ENCODE measurements at regions not wholly inside any gene's neighbourhood (a gene's known extent, or its start where the extent isn't known, plus 50 kb on each side); places are given as distances from the start of the nearest gene placed in this dataset.

GRCh38 chr3:20511863-20512505, 326.0 kb upstream of the SGO1 start:
- H3K4me3 ChIP-seq = no peak overlapping the region
- WGBS (ENCODE audit: missing lambda C conversion rate) = 0% methylated on average over 4 of the region's 4 CpGs
- no peaks in the 10 kb centered on the region for H3K4me1 ChIP-seq
- DNase-seq (ENCODE audit: low read depth in 1 of 2, low spot score in 1 of 2) = peak; percentile 9 to 49
- no peak overlapping the region for H3K27ac ChIP-seq
- no peaks in the 10 kb centered on the region for H3K9me3 ChIP-seq
- ATAC-seq = peak; percentile 76 to 95
- CTCF ChIA-PET = interaction anchor here (0.7 to 2.3 kb wide), 5 partner anchors 9 to 1382 kb away, joined by 3 to 9 read pairs (median 3); no protein-coding TSS in a partner anchor
- POLR2A ChIA-PET = no interaction called here
- peak; percentile 68 to 80 for TF ChIP-seq RAD21 (conservative IDR thresholded peaks at IDR 0.05 in 1 of 2, IDR thresholded peaks at IDR 0.05 in 1 of 2)
- TF ChIP-seq SMC3 (IDR thresholded peaks at IDR 0.05) = peak; percentile 39; the same call in 2 of the 3 replicates
- peak; percentile 55 for TF ChIP-seq CTCF (IDR thresholded peaks at IDR 0.05)
- no peak for TF ChIP-seq MAFK (IDR thresholded peaks at IDR 0.05; ENCODE audit: partially characterized antibody)
- H3K4me2 ChIP-seq = no peak overlapping the region
- no peak for FAIRE-seq

GRCh38 chr3:20510396-20510795, 324.4 kb upstream of the SGO1 start:
- no peak for DNase-seq (ENCODE audit: low read depth in 1 of 2, low spot score in 1 of 2)
- Histone ChIP-seq H3K4me2 (no peak overlapping the region), H3K4me3 (no peak overlapping the region), H3K4me1 (no peaks in the 10 kb centered on the region), H3K27ac (no peak overlapping the region), H3K9me3 (no peaks in the 10 kb centered on the region)
- no peak for TF ChIP-seq KDM5A (IDR thresholded peaks at IDR 0.05)
- TF ChIP-seq FOXS1 (CRISPR knock-in tag; IDR thresholded peaks at IDR 0.05) = no peak
- no peak for TF ChIP-seq POLR2A (IDR thresholded peaks at IDR 0.05; ENCODE audit: low read length)
- TF ChIP-seq CBX8 (IDR thresholded peaks at IDR 0.05) = no peak
- no peak for TF ChIP-seq CTCF (IDR thresholded peaks at IDR 0.05)
- TF ChIP-seq BHLHE40 (IDR thresholded peaks at IDR 0.05; ENCODE audit: low read depth, low read length) = no peak
- TF ChIP-seq ESRRA (IDR thresholded peaks at IDR 0.05; ENCODE audit: borderline replicate concordance, low read length) = no peak
- no peak for TF ChIP-seq RARB (CRISPR knock-in tag; IDR thresholded peaks at IDR 0.05)
- TF ChIP-seq, protein P1, sequence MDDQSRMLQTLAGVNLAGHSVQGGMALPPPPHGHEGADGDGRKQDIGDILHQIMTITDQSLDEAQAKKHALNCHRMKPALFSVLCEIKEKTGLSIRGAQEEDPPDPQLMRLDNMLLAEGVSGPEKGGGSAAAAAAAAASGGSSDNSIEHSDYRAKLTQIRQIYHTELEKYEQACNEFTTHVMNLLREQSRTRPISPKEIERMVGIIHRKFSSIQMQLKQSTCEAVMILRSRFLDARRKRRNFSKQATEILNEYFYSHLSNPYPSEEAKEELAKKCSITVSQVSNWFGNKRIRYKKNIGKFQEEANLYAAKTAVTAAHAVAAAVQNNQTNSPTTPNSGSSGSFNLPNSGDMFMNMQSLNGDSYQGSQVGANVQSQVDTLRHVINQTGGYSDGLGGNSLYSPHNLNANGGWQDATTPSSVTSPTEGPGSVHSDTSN (IDR thresholded peaks at IDR 0.05) = no peak
- no peak for TF ChIP-seq BCL3 (IDR thresholded peaks at IDR 0.05)
- no peak for TF ChIP-seq RNF2 (IDR thresholded peaks at IDR 0.05; ENCODE audit: borderline replicate concordance, low read depth)
- no peak for TF ChIP-seq HOXB5 (CRISPR knock-in tag; IDR thresholded peaks at IDR 0.05)
- TF ChIP-seq HOXA7 (CRISPR knock-in tag; IDR thresholded peaks at IDR 0.05) = no peak
- no peak for TF ChIP-seq RCOR1 (IDR thresholded peaks at IDR 0.05; ENCODE audit: low read depth, low read length)
- no peak for TF ChIP-seq EP300 (IDR thresholded peaks at IDR 0.05)
- TF ChIP-seq ZNF302 (CRISPR knock-in tag; IDR thresholded peaks at IDR 0.05) = no peak
- TF ChIP-seq POLR2AphosphoS2 (conservative IDR thresholded peaks at IDR 0.05; ENCODE audit: low read length) = no peak
- no peak for TF ChIP-seq TFCP2L1 (CRISPR knock-in tag; IDR thresholded peaks at IDR 0.05)
- TF ChIP-seq E2F6 (IDR thresholded peaks at IDR 0.05; ENCODE audit: borderline replicate concordance, low read depth) = no peak
- no peak for TF ChIP-seq SMC3 (IDR thresholded peaks at IDR 0.05)
- ChIA-PET POLR2A (no interaction called here), CTCF (interaction anchor here (1.0 to 2.3 kb wide), 2 partner anchors 12 to 1384 kb away, joined by 3 to 9 read pairs; no protein-coding TSS in a partner anchor)
- ATAC-seq = no peak
- 6% methylated on average over 4 of the region's 4 CpGs for WGBS (ENCODE audit: missing lambda C conversion rate)
- FAIRE-seq = no peak

All from A549 (cell line).